HEK293 (cell line): ENCODE measurements at regions not wholly inside any gene's neighbourhood (a gene's known extent, or its start where the extent isn't known, plus 50 kb on each side); places are given as distances from the start of the nearest gene placed in this dataset.

Experiments
- CTCF ChIA-PET: fragments of 350-600 bp; formaldehyde crosslinking; extraction: SDS; loops from one replicate; lab custom pipeline; 2021; ENCODE audit warnings: antibody characterized with exemption; lab: Yijun Ruan, JAX
- POLR2A ChIA-PET: fragments of 300-600 bp; formaldehyde crosslinking; extraction: SDS; loops from one replicate; lab custom pipeline; 2020; ENCODE audit warnings: antibody characterized with exemption, inconsistent platforms; lab: Yijun Ruan, JAX
- H3K27ac ChIP-seq: fragments of 200-500 bp; sonication (Bioruptor generic); 2 replicates; pipeline ENCODE4 v1.5.1; 2014; ENCODE audit warnings: low read depth, low read length, control low read depth, inconsistent platforms; ENCODE audit errors: extremely low read depth
- H3K36me3 ChIP-seq, 2 experiments: fragments of 200-500 bp in 1 of 2; sonication (Bioruptor generic) in 1 of 2; 1 replicate in 1 of 2; 2 replicates in 1 of 2; pipeline ENCODE4 v1.5.1; 2014 to 2017; ENCODE audit warnings: inconsistent platforms in 2 of 2, low read length in 2 of 2; ENCODE audit not compliant: control insufficient read depth in 2 of 2, insufficient read depth in 1 of 2
- H3K4me1 ChIP-seq: fragments of 200-500 bp; sonication (Bioruptor generic); 2 replicates; pipeline ENCODE4 v1.5.1; 2014; ENCODE audit warnings: mild to moderate bottlenecking, low read length, inconsistent platforms; ENCODE audit not compliant: control insufficient read depth, insufficient read depth
- H3K4me3 ChIP-seq: 2 replicates; pipeline ENCODE4 v1.5.1; 2011; ENCODE audit warnings: low read depth, mild to moderate bottlenecking, control low read depth, low read length, moderate library complexity
- H3K9me3 ChIP-seq: fragments of 200-500 bp; sonication (Bioruptor generic); 2 replicates; pipeline ENCODE4 v1.5.1; 2014; ENCODE audit warnings: low read depth, low read length, inconsistent platforms; ENCODE audit not compliant: control insufficient read depth, insufficient read depth
- EGR2 ChIP-seq: fragments of 450-650 bp; formaldehyde crosslinking; IDR thresholded peaks from 2 replicates; pipeline ENCODE4 v1.5.1; 2016; ENCODE audit warnings: low read depth, missing biosample characterization, missing genetic modification characterization
- INSM2 ChIP-seq: fragments of 450-650 bp; formaldehyde crosslinking; IDR thresholded peaks from 2 replicates; pipeline ENCODE4 v1.5.1; 2016; ENCODE audit warnings: missing biosample characterization, missing genetic modification characterization
- KLF10 ChIP-seq: fragments of 450-650 bp; IDR thresholded peaks from 2 replicates; pipeline ENCODE4 v1.5.1; 2018; ENCODE audit warnings: missing biosample characterization, mild to moderate bottlenecking, missing genetic modification characterization
- KLF7 ChIP-seq: fragments of 450-650 bp; formaldehyde crosslinking; IDR thresholded peaks from 2 replicates; pipeline ENCODE4 v1.5.1; 2016; ENCODE audit warnings: missing biosample characterization, missing genetic modification characterization, borderline replicate concordance
- KLF9 ChIP-seq: fragments of 450-650 bp; formaldehyde crosslinking; IDR thresholded peaks from 2 replicates; pipeline ENCODE4 v1.5.1; 2016; ENCODE audit warnings: missing biosample characterization, missing genetic modification characterization, low read depth
- MEIS1 ChIP-seq: sonication (generic); formaldehyde crosslinking; IDR thresholded peaks from 2 replicates; pipeline ENCODE4 v1.8.1; 2022; ENCODE audit warnings: missing genetic modification reagents, mild to moderate bottlenecking, borderline replicate concordance
- RBAK ChIP-seq: fragments of 450-650 bp; formaldehyde crosslinking; IDR thresholded peaks from 2 replicates; pipeline ENCODE4 v1.5.1; 2016; ENCODE audit warnings: missing biosample characterization, missing genetic modification characterization
- TSHZ1 ChIP-seq: fragments of 450-650 bp; formaldehyde crosslinking; IDR thresholded peaks from 2 replicates; pipeline ENCODE4 v1.5.1; 2016; ENCODE audit warnings: missing biosample characterization, missing genetic modification characterization, borderline replicate concordance
- ZBTB1 ChIP-seq: fragments of 450-650 bp; formaldehyde crosslinking; IDR thresholded peaks from 2 replicates; pipeline ENCODE4 v1.5.1; 2016; ENCODE audit warnings: missing biosample characterization, missing genetic modification characterization
- ZNF132 ChIP-seq: fragments of 450-650 bp; formaldehyde crosslinking; IDR thresholded peaks from 2 replicates; pipeline ENCODE4 v1.5.1; 2017; ENCODE audit warnings: missing biosample characterization, missing genetic modification characterization, borderline replicate concordance
- ZNF18 ChIP-seq: fragments of 450-650 bp; formaldehyde crosslinking; IDR thresholded peaks from 2 replicates; pipeline ENCODE4 v1.5.1; 2016; ENCODE audit warnings: missing biosample characterization, missing genetic modification characterization
- ZNF501 ChIP-seq: fragments of 450-650 bp; formaldehyde crosslinking; IDR thresholded peaks from 2 replicates; pipeline ENCODE4 v1.5.1; 2016; ENCODE audit warnings: missing biosample characterization, missing genetic modification characterization
- ZNF585B ChIP-seq: fragments of 450-650 bp; formaldehyde crosslinking; IDR thresholded peaks from 2 replicates; pipeline ENCODE4 v1.5.1; 2016; ENCODE audit warnings: missing biosample characterization, missing genetic modification characterization
- ZNF600 ChIP-seq: fragments of 450-650 bp; formaldehyde crosslinking; IDR thresholded peaks from 2 replicates; pipeline ENCODE4 v1.5.1; 2016; ENCODE audit warnings: missing biosample characterization, missing genetic modification characterization
- ZNF610 ChIP-seq: fragments of 450-650 bp; formaldehyde crosslinking; IDR thresholded peaks from 2 replicates; pipeline ENCODE4 v1.5.1; 2016; ENCODE audit warnings: missing biosample characterization, missing genetic modification characterization, borderline replicate concordance
- ZNF639 ChIP-seq: fragments of 450-650 bp; formaldehyde crosslinking; IDR thresholded peaks from 2 replicates; pipeline ENCODE4 v1.5.1; 2016; ENCODE audit warnings: missing biosample characterization, missing genetic modification characterization
- ZNF645 ChIP-seq: fragments of 450-650 bp; formaldehyde crosslinking; IDR thresholded peaks from 2 replicates; pipeline ENCODE4; 2016; ENCODE audit warnings: missing biosample characterization, missing genetic modification characterization
- ZSCAN18 ChIP-seq: fragments of 450-650 bp; formaldehyde crosslinking; IDR thresholded peaks from 2 replicates; pipeline ENCODE4 v1.5.1; 2016; ENCODE audit warnings: missing biosample characterization, missing genetic modification characterization
- ZSCAN4 ChIP-seq: fragments of 450-650 bp; formaldehyde crosslinking; IDR thresholded peaks from 2 replicates; pipeline ENCODE4 v1.5.1; 2017; ENCODE audit warnings: missing biosample characterization, missing genetic modification characterization

GRCh38 chr2:126836761-126837679, 61.7 kb upstream of the TEX51 start (continued):
- TF ChIP-seq INSM2 = no peak

- Histone ChIP-seq H3K4me1 (no peaks in the 10 kb centered on the region), H3K4me3 (no peak overlapping the region), H3K36me3 (no peaks in the 10 kb centered on the region), H3K27ac (no peak overlapping the region), H3K9me3 (no peaks in the 10 kb centered on the region)
- TF ChIP-seq RBAK (tag by site-specific recombination) (no peak), ZBTB1 (tag by site-specific recombination) (no peak), ZNF132 (tag by site-specific recombination) (no peak), TSHZ1 (tag by site-specific recombination) (no peak), ZNF600 (tag by site-specific recombination) (no peak), ZSCAN18 (tag by site-specific recombination) (no peak), ZNF639 (tag by site-specific recombination) (no peak), MEIS1 (no peak), ZNF585B (tag by site-specific recombination) (no peak), ZNF18 (no peak), KLF7 (tag by site-specific recombination) (no peak), KLF9 (tag by site-specific recombination) (no peak), ZSCAN4 (no peak), ZNF645 (tag by site-specific recombination) (no peak), ZNF501 (tag by site-specific recombination) (no peak), EGR2 (tag by site-specific recombination) (no peak), ZNF610 (no peak), KLF10 (no peak)
- ChIA-PET CTCF (no interaction called here), POLR2A (interaction anchor here (0.6 kb wide), 1 partner anchor 191 kb away, joined by 3 read pairs; no protein-coding TSS in a partner anchor)
These were observed 60.5 kb upstream of the TEX51 start for GRCh38 chr2:126837966-126838715.
